ENCODE measurements at regions not wholly inside any gene's neighbourhood (a gene's known extent, or its start where the extent isn't known, plus 50 kb on each side); places are given as distances from the start of the nearest gene placed in this dataset.

DNA sequence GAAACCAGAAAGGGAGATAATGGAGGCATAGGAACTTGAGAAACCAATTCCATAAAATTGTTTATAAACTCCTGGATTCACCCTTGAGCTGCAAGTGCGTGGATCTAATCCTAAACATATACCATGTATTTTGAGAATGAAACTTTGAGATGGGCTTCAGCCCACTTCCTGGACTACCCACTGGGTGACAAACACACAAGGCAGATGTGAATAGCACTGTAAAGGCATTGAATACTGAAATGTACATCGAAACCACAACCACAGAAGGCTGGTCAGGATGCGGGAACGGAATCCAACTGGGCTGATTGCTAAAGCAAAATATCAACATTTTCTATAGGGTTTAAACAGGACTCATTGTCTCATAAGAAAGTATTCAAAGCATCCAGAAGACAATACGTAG is 228.5 kb upstream of the ZEB2 start:
- no peak overlapping the region for H3K18ac ChIP-seq (ENCODE audit: insufficient read length, low read depth, low read length)
- H2BK20ac ChIP-seq (ENCODE audit: low read depth, low read length, poor library complexity, severe bottlenecking), result no peak overlapping the region
- Mint-ChIP-seq H3K27ac (no peak overlapping the region), H3K4me3 (no peak overlapping the region), H3K4me1 (no peaks in the 10 kb centered on the region), H3K9me3 (peaks cover 58 to 64% of the 10 kb centered on the region in 2 experiments), H3K36me3 (ENCODE audit: insufficient read depth in 1 of 3, low read depth in 3 of 3) (peaks cover 39 to 66% (median 54%) of the 10 kb centered on the region in 3 experiments), H3K27me3 (ENCODE audit: low read depth) (peaks cover 1% of the 10 kb centered on the region)
- H3K4ac ChIP-seq (ENCODE audit: low read depth, low read length), result no peak overlapping the region
- no peak overlapping the region for H3K56ac ChIP-seq (ENCODE audit: insufficient read length, low read depth, low read length)
- no peaks in the 10 kb centered on the region for H3K79me1 ChIP-seq (ENCODE audit: insufficient read depth, low read depth, low read length, poor library complexity, severe bottlenecking)
- H3K79me2 ChIP-seq (ENCODE audit: insufficient read depth, low read length), result no peaks in the 10 kb centered on the region
- no peak overlapping the region for H3K27ac ChIP-seq (ENCODE audit: insufficient read length, low read depth, low read length)
- no peak overlapping the region for H3K4me2 ChIP-seq (ENCODE audit: insufficient read depth, insufficient read length, low read length)
- no peaks in the 10 kb centered on the region for H3K4me1 ChIP-seq (ENCODE audit: insufficient read depth, low read length)
- H3K9me3 ChIP-seq (ENCODE audit: control insufficient read depth, low read depth, low read length), result peaks cover 13% of the 10 kb centered on the region
- DNase-seq, result no peak
- H4K5ac ChIP-seq (ENCODE audit: insufficient read length, low read depth, low read length), result no peak overlapping the region
- H3T11ph ChIP-seq (ENCODE audit: low read length), result no peak overlapping the region
- no peak overlapping the region for H3K23ac ChIP-seq (ENCODE audit: insufficient read length, low read depth, low read length)
- H2BK5ac ChIP-seq (ENCODE audit: insufficient read length, low read length), result no peak overlapping the region
- no peaks in the 10 kb centered on the region for H3K23me2 ChIP-seq (ENCODE audit: insufficient read length, low read depth, low read length, poor library complexity, severe bottlenecking)
- no peaks in the 10 kb centered on the region for H4K20me1 ChIP-seq (ENCODE audit: control insufficient read depth, insufficient read depth, insufficient read length)
- no peaks in the 10 kb centered on the region for H3K27me3 ChIP-seq (ENCODE audit: insufficient read depth, low read length)
- H2BK12ac ChIP-seq (ENCODE audit: insufficient read length, low read depth, low read length), result no peak overlapping the region
- WGBS (ENCODE audit: extremely low coverage, insufficient read length, low lambda C conversion rate), result no CpG with 5 or more reads among the region's 5 CpGs
- no peak overlapping the region for H2AK5ac ChIP-seq (ENCODE audit: insufficient read length, low read length)
- no peak overlapping the region for H2AFZ ChIP-seq (ENCODE audit: low read length)
- no peak overlapping the region for H3K9ac ChIP-seq (ENCODE audit: extremely low read depth, insufficient read length, low read length)
- no peak overlapping the region for H2BK15ac ChIP-seq (ENCODE audit: low read depth, low read length)
- no peak overlapping the region for H3K14ac ChIP-seq (ENCODE audit: insufficient read depth, low read length)
- no peak overlapping the region for H2BK120ac ChIP-seq (ENCODE audit: low read depth, low read length, poor library complexity, severe bottlenecking)
- TF ChIP-seq, protein P1, sequence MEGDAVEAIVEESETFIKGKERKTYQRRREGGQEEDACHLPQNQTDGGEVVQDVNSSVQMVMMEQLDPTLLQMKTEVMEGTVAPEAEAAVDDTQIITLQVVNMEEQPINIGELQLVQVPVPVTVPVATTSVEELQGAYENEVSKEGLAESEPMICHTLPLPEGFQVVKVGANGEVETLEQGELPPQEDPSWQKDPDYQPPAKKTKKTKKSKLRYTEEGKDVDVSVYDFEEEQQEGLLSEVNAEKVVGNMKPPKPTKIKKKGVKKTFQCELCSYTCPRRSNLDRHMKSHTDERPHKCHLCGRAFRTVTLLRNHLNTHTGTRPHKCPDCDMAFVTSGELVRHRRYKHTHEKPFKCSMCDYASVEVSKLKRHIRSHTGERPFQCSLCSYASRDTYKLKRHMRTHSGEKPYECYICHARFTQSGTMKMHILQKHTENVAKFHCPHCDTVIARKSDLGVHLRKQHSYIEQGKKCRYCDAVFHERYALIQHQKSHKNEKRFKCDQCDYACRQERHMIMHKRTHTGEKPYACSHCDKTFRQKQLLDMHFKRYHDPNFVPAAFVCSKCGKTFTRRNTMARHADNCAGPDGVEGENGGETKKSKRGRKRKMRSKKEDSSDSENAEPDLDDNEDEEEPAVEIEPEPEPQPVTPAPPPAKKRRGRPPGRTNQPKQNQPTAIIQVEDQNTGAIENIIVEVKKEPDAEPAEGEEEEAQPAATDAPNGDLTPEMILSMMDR (conservative IDR thresholded peaks at IDR 0.05), result no peak
- H4K91ac ChIP-seq (ENCODE audit: insufficient read length, low read depth, low read length), result no peak overlapping the region
- no peak overlapping the region for H4K8ac ChIP-seq (replicated peaks; ENCODE audit: insufficient read length, low read depth, low read length)
